ENCODE measurements at regions not wholly inside any gene's neighbourhood (a gene's known extent, or its start where the extent isn't known, plus 50 kb on each side); places are given as distances from the start of the nearest gene placed in this dataset.
A peak's percentile ranks its signal among the peaks of the same experiment; 100 is the strongest.
"Not testable (repeated sequence)": the region's sequence is repeated elsewhere in the genome, so short reads cannot be mapped to it uniquely, and the experiment has no call there.

GRCh38 chr4:159008671-159009070, 94.2 kb upstream of the RAPGEF2 start:
- no peak for DNase-seq

- DNase-seq = no peak
Measured at GRCh38 chr4:159009521-159009920, 93.4 kb upstream of the RAPGEF2 start.

- no peak for DNase-seq
Measured at GRCh38 chr4:159010100-159010499, 92.8 kb upstream of the RAPGEF2 start.

GRCh38 chr4:159010563-159011260, 92.2 kb upstream of the RAPGEF2 start:
- peak in 1 of 2 experiments; percentile 23 for DNase-seq

GRCh38 chr4:159012381-159012780, 90.5 kb upstream of the RAPGEF2 start:
- no peak for DNase-seq

- no peak for DNase-seq
Measured at GRCh38 chr4:159013692-159014091, 89.2 kb upstream of the RAPGEF2 start.

GRCh38 chr4:159014859-159015258, 88.0 kb upstream of the RAPGEF2 start:
- DNase-seq = no peak

GRCh38 chr4:159015841-159016240, 87.0 kb upstream of the RAPGEF2 start:
- DNase-seq = no peak

- DNase-seq = no peak
Measured at GRCh38 chr4:159016593-159017024, 86.3 kb upstream of the RAPGEF2 start.

GRCh38 chr4:159017323-159018026, 85.4 kb upstream of the RAPGEF2 start:
- no peak for DNase-seq

- DNase-seq = no peak
Measured at GRCh38 chr4:159018062-159018629, 84.7 kb upstream of the RAPGEF2 start.

GRCh38 chr4:159019356-159019755, 83.5 kb upstream of the RAPGEF2 start:
- no peak for DNase-seq

GRCh38 chr4:159021597-159022385, 81.1 kb upstream of the RAPGEF2 start:
- DNase-seq = no peak

GRCh38 chr4:159023741-159024140, 79.1 kb upstream of the RAPGEF2 start:
- no peak for DNase-seq

- no peak for DNase-seq
Measured at GRCh38 chr4:159024266-159024665, 78.6 kb upstream of the RAPGEF2 start.

GRCh38 chr4:159024828-159025227, 78.1 kb upstream of the RAPGEF2 start:
- no peak for DNase-seq

GRCh38 chr4:159026329-159026728, 76.5 kb upstream of the RAPGEF2 start:
- no peak for DNase-seq

- DNase-seq = no peak
Measured at GRCh38 chr4:159027535-159027934, 75.3 kb upstream of the RAPGEF2 start.

- no peak for DNase-seq
Measured at GRCh38 chr4:159029481-159029880, 73.4 kb upstream of the RAPGEF2 start.

- DNase-seq = not testable (repeated sequence)
Measured at GRCh38 chr4:159030297-159030696, 72.6 kb upstream of the RAPGEF2 start.

- no peak for DNase-seq
Measured at GRCh38 chr4:159035570-159035969, 67.3 kb upstream of the RAPGEF2 start.

GRCh38 chr4:159038536-159038935, 64.3 kb upstream of the RAPGEF2 start:
- no peak for DNase-seq

All from SHP77 (cell line).